ENCODE measurements at regions not wholly inside any gene's neighbourhood (a gene's known extent, or its start where the extent isn't known, plus 50 kb on each side); places are given as distances from the start of the nearest gene placed in this dataset.

- no peak for DNase-seq
- Mint-ChIP-seq H3K27me3 (peaks cover 46% of the 10 kb centered on the region), H3K27ac (no peak overlapping the region), H3K4me1 (ENCODE audit: low read depth) (peaks cover 2% of the 10 kb centered on the region), H3K4me3 (no peak overlapping the region), H3K9me3 (no peaks in the 10 kb centered on the region), H3K36me3 (ENCODE audit: low read depth) (no peaks in the 10 kb centered on the region)
Observed at GRCh38 chr2:38171208-38171855, 95.4 kb upstream of the CYP1B1 start.

GRCh38 chr2:38170733-38171132 lies 94.8 kb upstream of the CYP1B1 start:
- DNase-seq = no peak
- Mint-ChIP-seq H3K27me3 (peaks cover 52% of the 10 kb centered on the region), H3K9me3 (no peaks in the 10 kb centered on the region), H3K4me1 (ENCODE audit: low read depth) (peaks cover 2% of the 10 kb centered on the region), H3K27ac (no peak overlapping the region), H3K4me3 (no peak overlapping the region), H3K36me3 (ENCODE audit: low read depth) (no peaks in the 10 kb centered on the region)

- peaks cover 52% of the 10 kb centered on the region for H3K27me3 Mint-ChIP-seq
- no peaks in the 10 kb centered on the region for H3K9me3 Mint-ChIP-seq
Observed at GRCh38 chr2:38170067-38170466, 94.1 kb upstream of the CYP1B1 start.

GRCh38 chr2:38168710-38169480 lies 92.9 kb upstream of the CYP1B1 start:
- peaks cover 2% of the 10 kb centered on the region for H3K4me1 Mint-ChIP-seq (ENCODE audit: low read depth)
- no peaks in the 10 kb centered on the region for H3K36me3 Mint-ChIP-seq (ENCODE audit: low read depth)
- H3K4me3 Mint-ChIP-seq = no peak overlapping the region
- H3K27ac Mint-ChIP-seq = no peak overlapping the region
- no peaks in the 10 kb centered on the region for H3K9me3 Mint-ChIP-seq
- H3K27me3 Mint-ChIP-seq = peaks cover 53% of the 10 kb centered on the region
- DNase-seq = no peak

More at GRCh38 chr2:38170067-38170466, 94.1 kb upstream of the CYP1B1 start:
- no peaks in the 10 kb centered on the region for H3K36me3 Mint-ChIP-seq (ENCODE audit: low read depth)
- no peak overlapping the region for H3K4me3 Mint-ChIP-seq
- H3K27ac Mint-ChIP-seq = no peak overlapping the region
- H3K4me1 Mint-ChIP-seq (ENCODE audit: low read depth) = peaks cover 2% of the 10 kb centered on the region
- no peak for DNase-seq

- Mint-ChIP-seq H3K9me3 (no peaks in the 10 kb centered on the region), H3K27ac (no peak overlapping the region), H3K27me3 (peaks cover 60% of the 10 kb centered on the region), H3K4me1 (ENCODE audit: low read depth) (peaks cover 2% of the 10 kb centered on the region), H3K4me3 (no peak overlapping the region), H3K36me3 (ENCODE audit: low read depth) (no peaks in the 10 kb centered on the region)
- DNase-seq = no peak
Observed at GRCh38 chr2:38167968-38168350, 92.0 kb upstream of the CYP1B1 start.

- Mint-ChIP-seq H3K4me3 (no peak overlapping the region), H3K36me3 (ENCODE audit: low read depth) (no peaks in the 10 kb centered on the region), H3K9me3 (no peaks in the 10 kb centered on the region), H3K27me3 (peaks cover 56% of the 10 kb centered on the region), H3K4me1 (ENCODE audit: low read depth) (peaks cover 2% of the 10 kb centered on the region), H3K27ac (no peak overlapping the region)
- no peak for DNase-seq
Observed at GRCh38 chr2:38165698-38166097, 89.7 kb upstream of the CYP1B1 start.

- Mint-ChIP-seq H3K36me3 (ENCODE audit: low read depth) (no peaks in the 10 kb centered on the region), H3K27me3 (peaks cover 56% of the 10 kb centered on the region), H3K9me3 (no peaks in the 10 kb centered on the region), H3K4me1 (ENCODE audit: low read depth) (peaks cover 2% of the 10 kb centered on the region), H3K27ac (no peak overlapping the region), H3K4me3 (no peak overlapping the region)
- DNase-seq = no peak
Observed at GRCh38 chr2:38164881-38165280, 88.9 kb upstream of the CYP1B1 start.

GRCh38 chr2:38163579-38163978 lies 87.6 kb upstream of the CYP1B1 start:
- Mint-ChIP-seq H3K27ac (no peak overlapping the region), H3K36me3 (ENCODE audit: low read depth) (no peaks in the 10 kb centered on the region), H3K4me1 (ENCODE audit: low read depth) (no peaks in the 10 kb centered on the region), H3K4me3 (no peak overlapping the region), H3K9me3 (no peaks in the 10 kb centered on the region), H3K27me3 (peaks cover 49% of the 10 kb centered on the region)
- DNase-seq = no peak

- no peak for DNase-seq
- H3K9me3 Mint-ChIP-seq = no peaks in the 10 kb centered on the region
- no peaks in the 10 kb centered on the region for H3K4me1 Mint-ChIP-seq (ENCODE audit: low read depth)
- peaks cover 43% of the 10 kb centered on the region for H3K27me3 Mint-ChIP-seq
- no peak overlapping the region for H3K27ac Mint-ChIP-seq
- no peak overlapping the region for H3K4me3 Mint-ChIP-seq
- no peaks in the 10 kb centered on the region for H3K36me3 Mint-ChIP-seq (ENCODE audit: low read depth)
Observed at GRCh38 chr2:38163006-38163405, 87.1 kb upstream of the CYP1B1 start.

GRCh38 chr2:38160516-38160915 lies 84.6 kb upstream of the CYP1B1 start:
- no peak for DNase-seq
- Mint-ChIP-seq H3K27me3 (peaks cover 49% of the 10 kb centered on the region), H3K9me3 (no peaks in the 10 kb centered on the region), H3K27ac (no peak overlapping the region), H3K36me3 (ENCODE audit: low read depth) (no peaks in the 10 kb centered on the region), H3K4me1 (ENCODE audit: low read depth) (no peaks in the 10 kb centered on the region), H3K4me3 (no peak overlapping the region)

GRCh38 chr2:38159597-38159996 lies 83.6 kb upstream of the CYP1B1 start:
- Mint-ChIP-seq H3K27ac (no peak overlapping the region), H3K4me1 (ENCODE audit: low read depth) (no peaks in the 10 kb centered on the region), H3K36me3 (ENCODE audit: low read depth) (no peaks in the 10 kb centered on the region), H3K27me3 (peaks cover 54% of the 10 kb centered on the region), H3K4me3 (no peak overlapping the region), H3K9me3 (no peaks in the 10 kb centered on the region)
- no peak for DNase-seq

- Mint-ChIP-seq H3K27me3 (peaks cover 55% of the 10 kb centered on the region), H3K4me3 (no peak overlapping the region), H3K4me1 (ENCODE audit: low read depth) (no peaks in the 10 kb centered on the region), H3K27ac (no peak overlapping the region), H3K9me3 (no peaks in the 10 kb centered on the region), H3K36me3 (ENCODE audit: low read depth) (no peaks in the 10 kb centered on the region)
- no peak for DNase-seq
Observed at GRCh38 chr2:38159191-38159590, 83.2 kb upstream of the CYP1B1 start.

GRCh38 chr2:38158378-38159118 lies 82.6 kb upstream of the CYP1B1 start:
- Mint-ChIP-seq H3K27ac (no peak overlapping the region), H3K9me3 (no peaks in the 10 kb centered on the region), H3K4me3 (no peak overlapping the region), H3K36me3 (ENCODE audit: low read depth) (no peaks in the 10 kb centered on the region), H3K4me1 (ENCODE audit: low read depth) (no peaks in the 10 kb centered on the region), H3K27me3 (peaks cover 55% of the 10 kb centered on the region)
- DNase-seq = no peak

GRCh38 chr2:38156436-38156835 lies 80.5 kb upstream of the CYP1B1 start:
- Mint-ChIP-seq H3K27me3 (peaks cover 47% of the 10 kb centered on the region), H3K9me3 (no peaks in the 10 kb centered on the region), H3K4me1 (ENCODE audit: low read depth) (no peaks in the 10 kb centered on the region), H3K27ac (no peak overlapping the region), H3K36me3 (ENCODE audit: low read depth) (no peaks in the 10 kb centered on the region), H3K4me3 (no peak overlapping the region)
- DNase-seq = no peak

GRCh38 chr2:38155015-38155414 lies 79.1 kb upstream of the CYP1B1 start:
- Mint-ChIP-seq H3K9me3 (no peaks in the 10 kb centered on the region), H3K27me3 (peaks cover 44% of the 10 kb centered on the region), H3K27ac (no peak overlapping the region), H3K4me3 (no peak overlapping the region), H3K4me1 (ENCODE audit: low read depth) (no peaks in the 10 kb centered on the region), H3K36me3 (ENCODE audit: low read depth) (no peaks in the 10 kb centered on the region)
- no peak for DNase-seq
